HepG2 (cell line): ENCODE measurements at regions not wholly inside any gene's neighbourhood (a gene's known extent, or its start where the extent isn't known, plus 50 kb on each side); places are given as distances from the start of the nearest gene placed in this dataset.

Experiments used
- ATAC-seq: fragments of 200-7000 bp; cut with Tn5 transposase; 3 replicates; pipeline ENCODE4 v1.9.1; 2020; ENCODE audit warnings: mild to moderate bottlenecking, moderate library complexity
- BruUV-seq: library from RNA; stranded (reverse); fragments of 400-500 nt; replicated peaks from 2 replicates; lab custom pipeline; 2021; lab: Mats Ljungman, UMichigan
- CTCF ChIA-PET: fragments of 300-600 bp; formaldehyde crosslinking; extraction: SDS; loops from one replicate; lab custom pipeline; 2021; ENCODE audit warnings: low total read pairs, inconsistent platforms, low intra/inter-chr PET ratio; lab: Yijun Ruan, JAX
- POLR2A ChIA-PET: fragments of 350-600 bp; sonication (Branson Sonifier 250); formaldehyde crosslinking; loops from one replicate; lab custom pipeline; 2020; ENCODE audit warnings: antibody characterized with exemption, inconsistent platforms; lab: Yijun Ruan, JAX
- DNase-seq: peaks from one replicate; pipeline ENCODE4 v3.0.0-alpha.2; 2015; ENCODE audit warnings: low spot score
- FAIRE-seq: peaks from 3 replicates; lab custom pipeline; 2011; peaks lifted over from hg19 to GRCh38; lab: Jason Lieb, UNC
- H2AFZ ChIP-seq: one replicate; pipeline ENCODE4 v1.6.1; 2011; ENCODE audit warnings: low read length, inconsistent platforms
- H3K27ac ChIP-seq: fragments of 300-600 bp; 3 replicates; pipeline ENCODE4 v1.8.0; 2011; ENCODE audit warnings: mixed run types, mild to moderate bottlenecking, mixed read lengths, low read length, inconsistent platforms; ENCODE audit not compliant: insufficient read depth; ENCODE audit errors: extremely low read length
- H3K27me3 ChIP-seq, 2 experiments: fragments of 200-600 bp in 1 of 2; 2 replicates in 1 of 2; 3 replicates in 1 of 2; pipeline versions ENCODE4 v1.6.0 to v1.8.0; 2011; ENCODE audit warnings: low read length in 2 of 2, mild to moderate bottlenecking in 2 of 2, moderate library complexity in 2 of 2, inconsistent platforms in 1 of 2; ENCODE audit not compliant: insufficient read depth in 2 of 2, control insufficient read depth in 1 of 2
- H3K36me3 ChIP-seq, 2 experiments: fragments of 200-600 bp in 1 of 2; replicated peaks in 1 of 2; 2 replicates in 1 of 2; 3 replicates in 1 of 2; pipeline versions ENCODE4 v1.5.1 to v1.8.0; 2011; ENCODE audit warnings: low read length in 2 of 2, inconsistent platforms in 1 of 2; ENCODE audit not compliant: insufficient read depth in 2 of 2, control insufficient read depth in 1 of 2
- H3K4me1 ChIP-seq: 2 replicates; pipeline ENCODE4 v1.5.1; 2012; ENCODE audit warnings: low read length, inconsistent platforms; ENCODE audit not compliant: insufficient read depth
- H3K4me2 ChIP-seq: 2 replicates; pipeline ENCODE4 v1.6.0; 2011; ENCODE audit warnings: low read depth, low read length, inconsistent platforms
- H3K4me3 ChIP-seq, 3 experiments: fragments of 200-600 bp in 1 of 3; sonication (generic), shearing (Covaris generic) in 1 of 3; replicated peaks in 1 of 3; 2 replicates each; pipeline ENCODE4 v1.5.1; 2011 to 2016; ENCODE audit warnings: low read length in 3 of 3, inconsistent platforms in 2 of 3, low read depth in 2 of 3, mild to moderate bottlenecking in 2 of 3, control low read depth in 1 of 3, mixed read lengths in 1 of 3; ENCODE audit not compliant: insufficient read depth in 1 of 3
- H3K79me2 ChIP-seq: one replicate; pipeline ENCODE4 v1.6.1; 2011; ENCODE audit warnings: low read length, inconsistent platforms; ENCODE audit not compliant: insufficient read depth
- H3K9ac ChIP-seq: 2 replicates; pipeline ENCODE4 v1.6.0; 2011; ENCODE audit warnings: mild to moderate bottlenecking, low read depth, low read length, inconsistent platforms; ENCODE audit not compliant: insufficient read depth
- H3K9me3 ChIP-seq: 2 replicates; pipeline ENCODE4 v1.5.1; 2012; ENCODE audit warnings: mild to moderate bottlenecking, low read length
- H4K20me1 ChIP-seq: 2 replicates; pipeline ENCODE4 v1.6.0; 2011; ENCODE audit warnings: inconsistent platforms, mild to moderate bottlenecking, low read length, moderate library complexity; ENCODE audit not compliant: insufficient read depth
- ARNT2 ChIP-seq: sonication (generic); formaldehyde crosslinking; IDR thresholded peaks from 2 replicates; pipeline ENCODE4 v1.8.0; 2022; ENCODE audit warnings: mild to moderate bottlenecking, low read depth, missing genetic modification reagents, moderate library complexity
- CCAR2 ChIP-seq: fragments of 200-400 bp; formaldehyde crosslinking; optimal IDR thresholded peaks from 2 replicates; pipeline ENCODE3; 2018; ENCODE audit warnings: low read depth, mild to moderate bottlenecking, low read length, moderate library complexity
- GMEB1 ChIP-seq: sonication (generic); formaldehyde crosslinking; IDR thresholded peaks from 2 replicates; pipeline ENCODE4 v1.5.1; 2020; ENCODE audit warnings: missing genetic modification reagents, mild to moderate bottlenecking, borderline replicate concordance
- MAZ ChIP-seq, 2 experiments: sonication (generic) in 1 of 2; formaldehyde crosslinking in 1 of 2; IDR thresholded peaks; 2 replicates each; pipeline versions ENCODE4 v1.5.0 to v1.6.1; 2012 to 2020; ENCODE audit warnings: low read depth in 2 of 2, mild to moderate bottlenecking in 2 of 2, borderline replicate concordance in 1 of 2, improper control_type of control experiment in 1 of 2, low read length in 1 of 2, missing genetic modification reagents in 1 of 2, moderate library complexity in 1 of 2
- MTA3 ChIP-seq: sonication (generic); formaldehyde crosslinking; IDR thresholded peaks from 2 replicates; pipeline ENCODE4 v1.4.0; 2020; ENCODE audit warnings: missing genetic modification reagents
- NFKB2 ChIP-seq: sonication (generic); formaldehyde crosslinking; IDR thresholded peaks from 2 replicates; pipeline ENCODE4 v1.4.0; 2020; ENCODE audit warnings: missing genetic modification reagents, borderline replicate concordance
- POLR2AphosphoS2 ChIP-seq: IDR thresholded peaks from 2 replicates; pipeline ENCODE4 v1.6.1; 2011; ENCODE audit warnings: low read depth, low read length, improper control_type of control experiment
- POLR2AphosphoS5 ChIP-seq: IDR thresholded peaks from 2 replicates; pipeline ENCODE4 v1.6.1; 2012; ENCODE audit warnings: low read depth, low read length
- RFXAP ChIP-seq: sonication (generic); formaldehyde crosslinking; IDR thresholded peaks from 2 replicates; pipeline ENCODE4 v1.4.0; 2020; ENCODE audit warnings: missing genetic modification reagents, borderline replicate concordance
- SALL1 ChIP-seq: sonication (generic); formaldehyde crosslinking; IDR thresholded peaks from 2 replicates; pipeline ENCODE4 v1.8.0; 2022; ENCODE audit warnings: mild to moderate bottlenecking, missing genetic modification reagents
- SMAD3 ChIP-seq: sonication (generic); formaldehyde crosslinking; IDR thresholded peaks from 2 replicates; pipeline ENCODE4 v1.4.0; 2020; ENCODE audit warnings: missing genetic modification reagents
- TCF7 ChIP-seq: sonication (generic); IDR thresholded peaks from 2 replicates; pipeline ENCODE4 v1.6.1; 2016; ENCODE audit warnings: antibody characterized with exemption, low read depth
- ZFP91 ChIP-seq: sonication (generic); formaldehyde crosslinking; IDR thresholded peaks from 2 replicates; pipeline ENCODE4 v1.9.0; 2022; ENCODE audit warnings: missing genetic modification reagents, mild to moderate bottlenecking, borderline replicate concordance
- ZNF570 ChIP-seq: sonication (generic); formaldehyde crosslinking; IDR thresholded peaks from 2 replicates; pipeline ENCODE4 v1.4.0; 2020; ENCODE audit warnings: mild to moderate bottlenecking, missing genetic modification reagents, borderline replicate concordance
- ZNF574 ChIP-seq: sonication (generic); formaldehyde crosslinking; IDR thresholded peaks from 2 replicates; pipeline ENCODE4 v1.4.0; 2020; ENCODE audit warnings: missing genetic modification reagents
- ZNF580 ChIP-seq: IDR thresholded peaks from 2 replicates; pipeline ENCODE4 v1.6.1; 2016; ENCODE audit warnings: low read depth, borderline replicate concordance
- ZNF768 ChIP-seq: sonication (generic); formaldehyde crosslinking; IDR thresholded peaks from 2 replicates; pipeline ENCODE4 v1.4.0; 2020; ENCODE audit warnings: missing genetic modification reagents
- WGBS: methylation state at CpG from one replicate; pipeline ENCODE4 v1.1.6; 2017; ENCODE audit warnings: low lambda C conversion rate; 5-methylcytosine and 5-hydroxymethylcytosine counted together
- in situ Hi-C: cut with HindIII; loops from 2 replicates; pipeline ENCODE4 v1.10.0; 2017; ENCODE audit warnings: low pct_unique_long_range_greater_than_20kb; ENCODE audit not compliant: extremely low pct_ligation_motif_present
- intact Hi-C: fragments of 100-400 bp; cut with micrococcal nuclease; formaldehyde crosslinking; loops from one replicate; pipeline ENCODE4 v1.10.0; 2022; ENCODE audit not compliant: unreplicated experiment

GRCh38 chr3:73835945-73836344 lies 211.2 kb upstream of the PDZRN3 start (continued):
- no peak for TF ChIP-seq ZNF580 (CRISPR knock-in tag)
- no peak for TF ChIP-seq TCF7
- no peak for TF ChIP-seq ZFP91
- TF ChIP-seq SALL1 (CRISPR knock-in tag) = no peak
- TF ChIP-seq, all 625 proteins: peak for 0

GRCh38 chr3:73832426-73832825 lies 207.7 kb upstream of the PDZRN3 start:
- H4K20me1 ChIP-seq = no peaks in the 10 kb centered on the region
- ChIA-PET POLR2A (no interaction called here), CTCF (no interaction called here)
- no peak overlapping the region for H3K4me3 ChIP-seq
- H3K4me2 ChIP-seq = no peak overlapping the region
- no peaks in the 10 kb centered on the region for H3K4me1 ChIP-seq
- in situ Hi-C loops (no loop called here), intact Hi-C loops (no loop called here)
- H3K36me3 ChIP-seq = no peaks in the 10 kb centered on the region
- peaks cover 18% of the 10 kb centered on the region for H3K9me3 ChIP-seq
- no TSS peak for BruUV-seq
- no peak overlapping the region for H3K27ac ChIP-seq
- no peak overlapping the region for H2AFZ ChIP-seq
- no peaks in the 10 kb centered on the region for H3K79me2 ChIP-seq
- H3K27me3 ChIP-seq = no peaks in the 10 kb centered on the region
- ATAC-seq (no peak), DNase-seq (no peak), FAIRE-seq (no peak)
- 0% methylated on average over 3 of the region's 3 CpGs for WGBS
- no peak overlapping the region for H3K9ac ChIP-seq
- TF ChIP-seq MTA3 (CRISPR knock-in tag) (no peak), ARNT2 (CRISPR knock-in tag) (no peak), POLR2AphosphoS2 (no peak), NFKB2 (CRISPR knock-in tag) (no peak), ZNF570 (CRISPR knock-in tag) (no peak), POLR2AphosphoS5 (no peak), ZNF574 (CRISPR knock-in tag) (no peak), GMEB1 (CRISPR knock-in tag) (no peak), CCAR2 (no peak), RFXAP (CRISPR knock-in tag) (no peak), MAZ (IDR thresholded peaks at IDR 0.05; ENCODE audit: borderline replicate concordance, low read depth, low read length) (no peak), MAZ (CRISPR knock-in tag; IDR thresholded peaks at IDR 0.05; ENCODE audit: low read depth) (no peak), SMAD3 (CRISPR knock-in tag) (no peak), ZNF768 (CRISPR knock-in tag) (no peak)
